GM21515 (cell line): ENCODE measurements at regions not wholly inside any gene's neighbourhood (a gene's known extent, or its start where the extent isn't known, plus 50 kb on each side); places are given as distances from the start of the nearest gene placed in this dataset.

Experiments
- ATAC-seq: cut with Tn5 transposase; IDR thresholded peaks from one replicate; pipeline ENCODE4 v1.9.1; 2021; ENCODE audit not compliant: unreplicated experiment

- no peak for ATAC-seq
These were observed 53.6 kb upstream of the RBMS3 start for GRCh38 chr3:29227307-29227706.
